ENCODE measurements at regions not wholly inside any gene's neighbourhood (a gene's known extent, or its start where the extent isn't known, plus 50 kb on each side); places are given as distances from the start of the nearest gene placed in this dataset.

DNA sequence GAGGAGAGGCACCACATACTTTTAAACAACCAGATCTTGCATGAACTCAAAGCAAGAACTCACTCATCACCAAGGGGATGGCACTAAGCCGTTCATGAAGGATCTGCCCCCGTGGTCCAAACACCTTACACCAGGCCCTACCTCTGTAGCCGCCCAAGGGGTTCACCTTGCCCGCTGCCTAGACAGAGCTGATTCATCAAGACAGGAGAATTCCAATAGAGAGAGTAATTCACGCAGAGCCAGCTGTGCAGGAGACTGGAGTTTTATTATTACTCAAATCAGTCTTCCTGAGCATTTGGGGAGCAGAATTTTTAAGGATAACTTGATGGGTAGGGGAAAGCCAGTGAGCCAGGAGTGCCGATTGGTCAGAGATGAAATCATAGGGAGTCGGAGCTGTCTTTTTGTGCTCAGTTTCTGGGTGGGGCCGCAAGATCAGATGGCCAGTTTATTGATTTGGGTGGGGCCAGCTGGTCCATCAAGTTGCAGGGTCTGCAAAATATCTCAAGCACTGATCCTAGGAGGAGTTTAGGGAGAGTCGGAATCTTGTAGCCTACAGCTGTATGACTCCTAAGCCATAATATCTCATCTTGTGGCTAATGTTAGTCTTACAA, 364.7 kb downstream of the PCDH7 start:
- POLR2A ChIA-PET, result no interaction called here

DNA sequence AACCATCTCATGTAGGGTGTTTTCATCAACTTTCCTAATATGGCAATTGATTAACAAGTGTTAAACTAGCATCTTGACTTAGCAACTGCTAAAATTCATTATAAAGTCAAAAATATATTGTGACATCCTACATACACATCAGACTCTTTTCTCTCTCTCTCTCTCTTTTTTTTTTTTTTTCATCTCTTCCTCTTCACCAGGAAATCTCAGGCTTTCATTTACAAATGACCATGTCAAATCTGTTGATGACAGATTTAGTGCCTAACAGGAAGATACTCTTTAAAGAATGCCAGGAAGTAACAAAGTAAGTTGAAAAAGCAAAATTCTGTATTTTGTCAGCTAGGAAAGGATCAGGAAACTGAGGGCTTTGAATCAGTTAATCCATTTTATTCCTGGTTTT, 365.5 kb downstream of the PCDH7 start:
- ChIA-PET CTCF (no interaction called here), POLR2A (no interaction called here)

More for the DNA sequence above, 364.7 kb downstream of the PCDH7 start:
- CTCF ChIA-PET, result no interaction called here

DNA sequence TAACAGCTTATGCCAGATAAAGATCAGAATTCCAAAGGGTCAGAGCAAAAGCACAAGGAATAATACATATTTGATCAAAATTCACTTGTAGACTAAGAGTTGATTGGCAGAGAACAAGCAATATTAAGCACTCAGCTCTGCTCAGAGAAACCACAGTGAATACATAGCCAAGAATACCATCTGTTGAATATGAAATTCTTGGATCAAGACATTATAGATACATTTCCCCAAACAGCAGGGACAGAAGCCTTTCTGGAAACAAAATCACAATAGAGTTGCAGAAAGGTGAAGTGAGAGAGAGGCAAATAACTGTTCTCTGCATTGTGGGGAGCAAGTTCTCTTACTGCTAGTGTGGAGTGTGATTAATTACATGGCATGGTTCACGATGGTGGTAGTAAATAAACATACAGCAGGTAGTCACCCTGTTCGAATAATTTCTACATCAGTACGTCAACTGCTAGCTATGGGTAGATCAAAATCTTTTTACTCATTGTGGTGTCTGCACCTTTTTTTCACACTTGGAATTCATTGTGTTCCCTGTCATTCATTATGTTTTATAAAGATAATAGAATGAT, 366.7 kb downstream of the PCDH7 start:
- POLR2A ChIA-PET, result no interaction called here
- CTCF ChIA-PET, result no interaction called here

DNA sequence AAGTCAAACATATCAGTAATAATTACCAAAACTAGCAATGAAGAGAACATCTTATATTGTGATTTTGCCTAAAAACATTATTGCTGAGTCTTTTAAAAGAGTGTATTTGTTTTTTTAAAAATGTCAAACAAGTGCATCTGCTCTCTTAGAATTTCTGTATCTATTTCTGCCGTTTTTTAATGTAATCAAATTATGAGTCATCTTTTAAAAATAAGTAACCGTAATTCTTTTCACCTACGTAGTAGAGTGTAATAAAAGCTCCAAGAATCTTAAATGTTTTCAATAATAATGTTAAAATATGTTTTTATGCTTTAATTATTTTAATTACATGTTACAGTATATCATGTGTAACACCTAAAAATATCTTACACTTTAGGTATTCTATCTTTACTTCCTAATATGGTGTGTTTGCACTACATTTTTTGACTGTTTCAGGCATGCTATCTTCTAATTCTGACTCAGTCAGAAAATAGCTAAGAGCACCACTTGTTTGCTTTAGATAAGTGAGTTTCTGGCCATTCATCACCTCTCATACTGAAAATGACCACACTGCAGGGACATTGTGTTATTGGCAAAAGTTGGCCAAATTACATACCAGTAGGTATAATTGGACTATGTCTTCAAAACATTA, 368.5 kb downstream of the PCDH7 start:
- POLR2A ChIA-PET, result no interaction called here
- CTCF ChIA-PET, result no interaction called here

DNA sequence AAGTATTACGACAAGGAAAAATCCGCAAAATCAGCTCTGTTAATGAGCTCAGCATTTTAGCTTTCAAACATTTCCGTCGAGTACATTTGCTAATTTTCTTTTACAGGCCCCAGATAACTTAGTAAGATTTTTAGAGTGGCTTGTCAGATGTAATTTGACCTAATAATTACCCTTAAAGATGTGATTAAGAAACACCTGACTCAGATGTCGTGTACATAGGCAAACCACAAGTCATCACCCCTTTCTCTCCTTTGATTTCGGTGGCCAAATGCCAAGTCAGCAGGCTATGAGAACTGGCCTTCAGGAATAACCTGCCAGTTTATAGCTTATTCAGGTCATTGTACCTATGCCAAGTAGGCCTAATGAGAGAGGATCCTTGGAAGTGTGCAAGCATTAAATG, 369.6 kb downstream of the PCDH7 start:
- POLR2A ChIA-PET, result no interaction called here
- CTCF ChIA-PET, result no interaction called here

DNA sequence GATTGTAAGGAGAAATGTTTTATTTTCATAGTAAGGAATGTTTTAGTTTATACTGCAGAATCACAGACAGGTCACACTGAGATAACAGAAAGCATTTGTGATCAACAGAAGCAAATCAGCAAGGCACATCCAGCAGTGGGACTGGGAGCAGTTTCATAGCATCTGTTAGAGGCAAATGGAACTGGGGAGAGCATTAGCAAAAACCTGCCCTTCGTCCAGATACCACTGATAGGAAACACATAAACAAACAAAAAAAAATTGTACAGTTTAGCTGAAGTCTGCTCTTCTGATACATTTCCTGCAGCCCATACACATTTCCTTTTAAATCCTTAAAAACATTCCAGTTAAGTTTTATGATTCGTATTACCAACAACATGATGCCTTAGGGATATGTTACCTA, 374.3 kb downstream of the PCDH7 start:
- ChIA-PET CTCF (no interaction called here), POLR2A (no interaction called here)

DNA sequence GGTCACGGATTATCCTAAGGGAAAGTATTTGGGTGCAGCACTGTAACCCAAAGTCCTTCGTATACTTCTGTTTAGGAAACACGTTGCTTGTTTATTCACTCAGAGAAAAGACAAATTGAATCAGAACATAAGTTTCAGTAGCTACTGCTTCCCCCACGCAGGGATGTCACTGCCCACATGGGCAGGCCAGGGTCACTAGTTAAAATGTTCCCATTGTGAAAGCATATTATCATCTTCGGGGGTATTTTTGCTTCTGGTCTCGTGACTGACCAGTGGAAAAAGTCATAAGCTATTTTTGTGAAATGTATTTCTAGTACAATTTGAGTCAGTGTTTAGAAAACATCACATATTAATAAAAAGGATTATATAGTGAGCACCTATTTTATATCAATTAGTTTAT, 377.8 kb downstream of the PCDH7 start:
- CTCF ChIA-PET, result no interaction called here
- POLR2A ChIA-PET, result no interaction called here

DNA sequence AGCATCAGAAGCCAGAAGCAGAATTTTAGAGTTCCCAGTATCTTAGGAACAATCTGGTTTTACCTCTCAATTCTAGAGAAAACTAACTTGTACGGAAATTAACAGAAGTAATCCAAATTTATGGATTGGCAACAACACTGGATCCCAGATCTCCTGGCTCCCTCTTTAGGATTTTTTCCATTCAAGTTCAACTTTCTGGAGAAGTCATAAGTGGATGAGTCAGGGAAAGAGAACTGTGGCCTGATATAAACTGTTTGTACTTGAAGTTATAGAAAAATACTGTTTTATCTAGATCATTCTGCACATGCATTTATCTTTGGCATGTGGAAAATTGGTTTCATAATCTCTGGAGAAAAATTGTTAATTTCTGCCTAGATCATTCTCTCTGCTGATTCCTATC, 380.4 kb downstream of the PCDH7 start:
- ChIA-PET CTCF (no interaction called here), POLR2A (no interaction called here)

DNA sequence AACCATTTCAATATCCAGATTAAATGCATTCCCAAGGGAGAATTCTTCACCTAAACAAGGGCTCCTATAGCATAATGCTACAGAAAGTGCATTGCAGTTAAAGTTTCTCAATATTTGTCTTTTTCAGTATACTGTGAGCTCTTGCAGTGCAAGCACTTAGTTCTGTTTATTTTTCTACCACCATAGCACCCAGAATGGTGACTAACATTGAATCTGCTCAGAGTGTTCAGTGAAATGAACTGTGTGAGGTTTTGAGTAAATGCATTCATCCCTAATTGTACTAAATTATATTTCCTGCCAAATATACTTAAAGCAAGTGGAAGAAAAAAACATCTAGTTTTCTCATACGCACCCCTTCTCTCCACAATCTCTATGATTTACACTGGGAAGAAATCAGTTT, 383.9 kb downstream of the PCDH7 start:
- CTCF ChIA-PET, result no interaction called here
- POLR2A ChIA-PET, result no interaction called here

DNA sequence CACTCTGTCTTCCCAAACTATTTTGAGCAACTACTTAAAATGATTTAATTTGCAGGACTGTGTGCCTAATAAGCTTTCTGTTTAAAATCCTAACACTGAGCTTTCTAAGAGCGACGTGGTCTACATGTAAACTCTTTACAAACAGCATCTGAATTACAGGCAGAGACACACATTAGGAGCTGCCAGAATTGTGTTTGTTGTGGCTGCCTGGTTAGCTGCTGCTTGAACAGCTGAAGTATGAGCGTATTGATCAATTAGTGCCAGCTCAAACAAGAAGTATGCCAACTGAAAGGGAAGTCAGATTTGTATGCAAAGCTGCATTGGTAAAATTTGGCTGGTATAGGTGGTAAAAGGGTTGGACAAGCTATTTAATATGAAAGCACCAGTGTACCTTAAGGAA, 384.4 kb downstream of the PCDH7 start:
- POLR2A ChIA-PET, result no interaction called here
- CTCF ChIA-PET, result no interaction called here

DNA sequence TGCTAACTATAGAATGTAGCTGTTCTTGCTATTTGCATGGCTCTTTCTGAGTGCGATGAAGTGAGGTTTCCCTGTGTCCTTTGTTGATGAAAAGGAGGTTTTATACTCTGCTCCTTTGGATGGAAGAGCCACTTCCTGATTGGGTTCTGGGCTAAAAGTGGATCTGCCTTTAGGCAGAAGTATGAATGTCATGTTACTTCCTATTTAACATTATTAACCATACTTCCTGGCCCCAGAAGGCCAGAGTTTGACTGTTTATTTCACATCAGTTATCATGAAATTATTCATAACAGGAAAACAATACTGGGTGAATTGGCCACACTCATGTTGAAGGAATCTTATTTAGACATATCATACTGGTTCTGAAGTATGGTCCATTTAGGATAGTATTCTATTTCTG, 386.2 kb downstream of the PCDH7 start:
- ChIA-PET POLR2A (no interaction called here), CTCF (no interaction called here)

DNA sequence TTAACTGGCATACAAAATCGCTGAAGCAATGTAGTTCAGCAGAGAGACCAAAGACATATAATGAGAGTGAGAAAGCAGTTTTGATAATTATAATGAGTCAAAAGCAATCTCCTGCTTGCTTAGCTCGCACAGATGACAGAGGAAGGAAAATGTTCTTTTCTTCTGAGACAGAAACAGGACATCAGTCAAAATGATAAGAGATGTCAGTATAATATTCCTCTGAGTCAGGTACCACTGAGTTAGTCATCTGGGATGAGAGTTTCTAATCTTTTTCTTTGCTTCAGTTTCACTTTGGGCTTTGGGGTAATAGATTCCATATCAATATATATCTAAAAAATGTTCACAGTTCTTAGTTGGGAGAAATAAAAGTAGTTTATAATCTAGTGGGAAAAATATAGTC, 387.2 kb downstream of the PCDH7 start:
- ChIA-PET CTCF (no interaction called here), POLR2A (no interaction called here)

DNA sequence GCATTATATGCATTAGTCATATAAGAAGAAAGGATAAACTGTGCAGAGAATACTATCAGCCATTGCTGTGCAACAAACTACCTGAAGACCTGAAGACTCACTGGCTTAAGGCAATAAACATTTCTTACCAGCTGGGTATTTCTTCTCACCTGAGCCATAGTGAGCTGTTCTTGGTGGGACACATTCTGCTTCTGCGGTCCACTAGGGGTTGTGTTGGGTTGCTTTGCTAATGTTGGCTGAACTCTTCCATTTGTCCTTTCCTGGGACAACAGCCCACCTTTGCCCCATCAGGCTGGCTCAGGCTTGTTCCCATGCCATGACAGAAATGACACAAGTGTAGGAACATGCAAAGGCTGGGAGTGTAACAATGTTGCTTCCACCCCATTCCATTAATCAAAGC, 388.6 kb downstream of the PCDH7 start:
- POLR2A ChIA-PET, result no interaction called here
- CTCF ChIA-PET, result interaction anchor here (0.7 kb wide), 1 partner anchor 13 kb away, joined by 5 read pairs; no protein-coding TSS in a partner anchor

DNA sequence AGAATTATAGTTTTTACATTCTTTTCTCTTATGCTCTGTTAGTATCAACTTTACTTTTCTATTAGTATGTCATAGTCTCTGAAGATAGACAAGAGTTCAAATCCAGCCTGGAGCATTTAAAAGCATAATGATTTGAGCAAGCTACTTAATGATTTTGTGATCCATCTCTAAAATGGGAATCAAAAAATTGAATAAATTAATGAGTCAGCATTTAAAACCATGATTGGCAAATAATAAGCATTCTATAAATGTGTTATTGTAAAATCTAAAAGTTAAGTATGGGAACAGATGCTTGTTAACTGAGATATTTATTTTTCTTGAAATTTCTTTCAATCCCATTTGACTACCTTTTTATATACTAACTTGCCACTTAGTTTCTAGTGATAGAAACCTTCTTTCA, 391.6 kb downstream of the PCDH7 start:
- CTCF ChIA-PET, result no interaction called here
- POLR2A ChIA-PET, result no interaction called here

DNA sequence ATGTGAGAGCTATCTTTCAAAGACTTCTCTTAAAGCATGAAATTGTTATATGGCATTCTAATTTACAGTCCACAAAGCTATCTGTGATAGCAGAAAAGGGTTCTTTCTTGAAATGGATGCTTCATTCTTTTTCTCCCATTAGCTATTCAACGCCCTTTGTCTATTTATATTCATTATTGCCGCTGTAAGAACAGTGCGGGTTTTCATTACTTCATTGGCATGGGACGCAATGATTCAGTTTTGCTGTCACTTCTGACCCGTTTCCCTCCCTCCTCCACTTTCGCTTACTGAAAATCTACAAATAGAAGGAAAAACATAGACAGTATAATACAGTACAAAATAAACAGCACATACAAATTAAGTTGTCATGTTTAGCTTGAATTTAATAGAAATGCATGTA, 394.6 kb downstream of the PCDH7 start:
- POLR2A ChIA-PET, result no interaction called here

DNA sequence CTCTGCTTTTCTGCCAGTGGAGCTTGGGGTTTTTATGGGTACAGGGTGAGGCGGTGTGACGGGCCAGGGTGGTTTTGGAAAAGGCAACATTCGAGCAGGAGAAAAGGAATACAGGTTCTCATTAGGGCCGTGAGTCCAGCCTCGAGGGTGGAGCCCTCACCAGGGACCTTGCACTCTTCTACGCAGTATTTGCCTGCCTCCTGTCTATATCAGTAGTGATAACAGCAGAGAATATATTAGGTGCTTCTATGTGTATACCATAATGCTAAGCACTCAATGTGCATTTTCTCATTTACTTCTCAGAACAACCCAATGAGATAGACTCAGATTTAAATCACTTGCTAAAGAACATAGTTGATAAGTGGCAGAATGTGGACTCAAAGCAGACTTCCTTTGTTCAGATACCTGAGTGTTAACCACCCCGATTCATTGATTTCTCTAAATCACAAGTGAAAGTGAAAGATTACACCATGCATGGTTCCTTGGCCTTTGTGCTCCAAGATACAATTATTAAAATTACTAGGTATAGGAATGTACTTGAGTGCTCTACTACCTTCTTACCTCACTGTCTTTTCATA, 403.9 kb downstream of the PCDH7 start:
- ChIA-PET CTCF (no interaction called here), POLR2A (no interaction called here)

More for the DNA sequence above, 394.6 kb downstream of the PCDH7 start:
- CTCF ChIA-PET, result no interaction called here

DNA sequence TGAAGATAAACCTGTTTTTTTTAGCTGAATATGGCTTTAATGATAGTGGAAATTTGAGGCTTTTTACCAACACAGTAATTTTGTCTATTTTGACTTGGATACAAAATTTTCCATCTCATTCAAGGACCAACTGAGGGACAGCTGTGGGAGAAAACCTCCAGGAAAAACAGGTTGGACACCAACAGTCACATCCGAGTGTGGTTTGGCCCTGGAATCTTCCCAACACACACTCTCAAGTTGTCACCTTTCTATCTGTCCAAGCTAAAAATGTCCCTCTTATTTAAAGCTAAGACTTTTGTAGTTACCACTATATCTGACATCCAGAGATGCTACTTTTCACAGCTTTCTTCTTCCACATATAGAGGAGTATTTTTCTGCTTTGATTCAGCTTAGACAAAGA, 404.9 kb downstream of the PCDH7 start:
- POLR2A ChIA-PET, result no interaction called here
- CTCF ChIA-PET, result no interaction called here

DNA sequence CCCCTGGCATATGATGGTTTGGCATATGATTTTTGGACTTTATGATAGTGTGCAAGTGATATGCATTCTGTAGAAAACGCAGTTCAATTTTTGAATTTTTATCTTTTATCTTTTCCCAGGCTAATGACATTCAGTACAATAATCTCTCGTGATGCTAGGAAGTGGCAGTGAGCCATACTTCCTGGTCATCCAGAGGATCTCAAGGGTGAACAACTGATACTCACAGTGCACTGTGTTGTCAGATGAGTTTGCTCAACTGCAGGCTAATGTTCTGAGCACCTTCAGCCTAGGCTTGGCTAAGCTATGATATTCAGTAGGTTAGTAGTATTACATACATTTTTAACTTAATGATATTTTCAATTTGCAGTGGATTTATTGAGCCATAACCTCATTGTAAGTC, 405.3 kb downstream of the PCDH7 start:
- ChIA-PET POLR2A (no interaction called here), CTCF (interaction anchor here (0.7 kb wide), 1 partner anchor 58 kb away, joined by 3 read pairs; no protein-coding TSS in a partner anchor)

DNA sequence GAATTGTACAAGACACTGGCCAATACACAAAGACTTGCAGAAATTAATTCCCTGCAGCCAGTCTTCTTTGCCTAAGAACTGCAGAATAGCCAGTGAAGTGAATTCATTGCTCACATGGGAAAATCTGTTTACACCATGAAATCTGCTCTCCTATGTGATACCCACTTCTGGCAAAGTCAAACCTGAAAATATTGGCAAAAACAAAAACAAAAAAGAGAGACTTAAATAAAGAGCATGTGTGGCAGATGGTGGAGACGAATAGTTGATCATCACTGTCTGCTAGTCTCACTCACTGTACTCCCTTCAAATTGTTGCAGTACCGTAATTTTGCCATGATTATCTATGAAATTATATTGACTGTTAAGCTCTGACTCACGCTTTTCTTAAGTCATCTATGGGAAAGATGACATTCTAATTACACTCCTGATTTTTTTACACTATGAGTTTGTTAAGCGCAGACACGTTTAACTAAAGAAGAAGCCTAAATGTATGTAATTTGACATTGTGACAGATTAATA, 406.8 kb downstream of the PCDH7 start:
- CTCF ChIA-PET, result no interaction called here
- POLR2A ChIA-PET, result no interaction called here

DNA sequence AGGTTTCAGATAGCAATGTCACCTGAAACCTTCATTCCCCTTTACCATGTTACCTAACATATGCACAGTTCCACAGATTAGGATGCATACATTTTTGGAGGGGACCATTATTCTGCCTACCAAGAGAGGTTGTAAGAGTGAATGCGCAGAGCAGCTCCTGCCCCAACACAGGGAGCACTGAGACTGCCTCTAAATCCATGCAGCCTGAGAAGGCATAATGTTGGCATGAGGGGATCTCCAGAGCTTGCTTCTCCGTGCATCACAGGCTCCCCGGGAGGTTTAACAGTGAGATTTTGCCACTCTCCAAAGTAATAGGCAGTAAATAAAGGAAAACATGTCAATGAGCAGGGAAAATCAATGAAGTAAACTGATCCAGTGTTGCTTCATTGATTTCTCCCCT, 410.8 kb downstream of the PCDH7 start:
- CTCF ChIA-PET, result no interaction called here
- POLR2A ChIA-PET, result no interaction called here

DNA sequence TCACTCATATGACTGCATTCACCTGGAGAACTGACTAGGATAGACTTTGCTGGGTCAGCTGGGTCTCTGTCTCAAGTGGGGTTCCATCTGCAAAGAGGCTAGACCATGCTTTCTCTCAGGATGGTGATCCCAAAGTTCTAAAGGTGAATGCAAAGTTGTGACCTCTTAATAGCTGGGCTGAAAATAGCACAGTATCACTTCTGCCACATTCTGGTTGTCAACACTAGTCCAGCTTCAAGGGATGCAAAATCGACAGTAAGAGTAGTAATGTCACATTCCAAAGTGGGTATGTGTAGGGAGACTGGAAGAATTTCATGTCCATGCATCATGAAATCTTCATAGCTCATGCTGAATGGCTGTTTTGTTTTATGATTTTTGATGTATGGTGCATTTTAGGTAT, 414.6 kb downstream of the PCDH7 start:
- CTCF ChIA-PET, result no interaction called here

DNA sequence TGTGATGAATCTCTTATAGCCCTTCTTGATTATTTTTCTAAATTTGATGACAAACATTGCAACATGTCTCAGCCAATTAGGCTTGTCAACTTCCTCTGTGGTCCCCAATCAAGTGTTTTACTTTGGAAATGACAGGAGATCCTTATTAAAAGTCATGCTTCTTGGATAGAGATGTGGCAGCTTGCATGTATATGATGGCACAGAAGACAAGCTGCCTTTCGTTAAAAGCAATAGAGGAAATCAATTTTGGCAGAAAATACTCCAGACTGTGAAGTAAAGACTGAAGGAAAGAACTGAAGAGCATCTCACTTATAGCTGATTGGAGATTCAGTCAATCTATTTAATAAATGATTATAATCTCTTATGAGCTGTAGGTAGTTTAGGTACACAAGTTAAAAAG, 419.6 kb downstream of the PCDH7 start:
- CTCF ChIA-PET, result no interaction called here
- POLR2A ChIA-PET, result no interaction called here

More for the DNA sequence above, 414.6 kb downstream of the PCDH7 start:
- POLR2A ChIA-PET, result no interaction called here

All from activated CD8-positive, alpha-beta memory T cell treated with anti-CD3 and anti-CD28 coated beads for 36 hours (primary cell).